NCI-H2196 (cell line): ENCODE measurements at regions not wholly inside any gene's neighbourhood (a gene's known extent, or its start where the extent isn't known, plus 50 kb on each side); places are given as distances from the start of the nearest gene placed in this dataset.

Source experiments
- DNase-seq: peaks from one replicate; lab custom pipeline; 2025; ENCODE audit not compliant: unreplicated experiment; lab: John Stamatoyannopoulos, UW

DNA sequence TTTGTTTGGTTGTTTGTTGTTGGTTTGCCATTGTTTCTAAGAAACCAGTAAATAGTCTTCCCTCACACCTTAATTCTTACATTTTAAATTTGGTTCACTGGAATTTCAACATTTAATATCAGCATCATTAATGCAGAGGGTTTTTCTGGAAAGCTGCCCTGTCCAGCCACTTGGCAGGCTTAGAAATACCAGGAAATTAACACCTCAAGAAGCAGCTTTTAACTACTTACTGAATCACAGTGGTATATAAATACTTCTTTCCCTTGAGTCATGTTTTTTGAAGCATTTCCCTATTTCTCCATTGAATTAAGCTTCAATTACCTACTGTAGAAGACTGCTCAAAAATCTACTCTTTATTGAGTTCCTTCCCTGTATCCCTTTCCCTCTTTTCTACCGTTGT lies 1221.1 kb upstream of the ADGRL3 start:
- DNase-seq, result no peak

DNA sequence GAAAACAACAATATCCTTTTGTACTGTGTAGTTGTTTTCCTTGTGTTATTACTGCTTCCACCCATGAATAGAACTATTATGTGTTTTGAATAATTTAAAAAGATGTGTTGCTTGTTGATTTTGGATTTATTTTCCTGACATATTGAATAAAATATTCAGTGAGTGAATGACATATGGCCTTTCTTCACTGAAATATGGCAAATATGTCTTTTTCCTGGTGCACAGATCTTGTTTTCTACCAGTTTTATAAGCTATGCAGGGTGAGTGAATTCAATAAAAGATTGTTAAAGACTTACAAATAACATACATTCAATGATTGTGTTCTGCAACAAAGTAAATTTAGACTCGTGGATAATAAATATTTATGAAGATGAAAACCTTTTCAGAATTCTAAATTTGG lies 1216.3 kb upstream of the ADGRL3 start:
- no peak for DNase-seq

DNA sequence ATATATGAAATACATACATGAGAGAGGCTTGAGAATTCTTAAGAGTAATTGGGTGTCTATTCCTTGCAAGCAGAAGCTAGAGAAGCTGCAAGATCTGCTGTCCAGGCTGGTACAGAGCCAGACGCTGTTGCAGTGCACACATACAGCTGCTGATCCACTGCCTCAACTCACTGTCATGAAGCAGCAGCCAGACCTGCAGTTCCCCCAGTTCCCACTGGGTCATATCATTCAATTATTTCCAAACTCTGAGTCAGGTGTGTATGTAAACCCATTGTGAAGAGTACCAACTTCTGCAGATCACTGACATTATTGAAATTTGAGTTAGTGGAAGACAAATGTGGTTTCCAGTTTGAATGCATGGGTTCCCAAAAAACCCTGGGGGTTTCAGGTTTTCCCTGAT lies 1212.8 kb upstream of the ADGRL3 start:
- no peak for DNase-seq

DNA sequence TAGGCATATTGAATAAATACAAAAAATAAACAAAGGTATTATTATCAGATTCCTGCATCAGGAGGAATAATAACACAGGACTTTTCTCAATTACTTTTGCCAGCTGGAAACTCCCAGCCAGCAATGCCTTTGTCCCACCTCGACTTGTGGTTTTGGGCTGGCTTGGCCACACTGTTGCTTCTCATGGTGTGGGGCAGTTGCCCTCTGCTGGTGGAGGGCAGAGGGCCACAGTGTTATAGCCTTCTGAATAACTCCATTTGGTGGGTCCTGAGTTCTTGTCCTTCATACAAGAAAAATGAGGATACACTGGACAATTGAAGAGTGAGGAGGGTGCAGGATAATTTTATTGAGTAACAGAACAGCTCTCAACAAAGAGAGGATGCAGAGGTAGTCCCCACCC lies 1206.0 kb upstream of the ADGRL3 start:
- DNase-seq, result no peak

DNA sequence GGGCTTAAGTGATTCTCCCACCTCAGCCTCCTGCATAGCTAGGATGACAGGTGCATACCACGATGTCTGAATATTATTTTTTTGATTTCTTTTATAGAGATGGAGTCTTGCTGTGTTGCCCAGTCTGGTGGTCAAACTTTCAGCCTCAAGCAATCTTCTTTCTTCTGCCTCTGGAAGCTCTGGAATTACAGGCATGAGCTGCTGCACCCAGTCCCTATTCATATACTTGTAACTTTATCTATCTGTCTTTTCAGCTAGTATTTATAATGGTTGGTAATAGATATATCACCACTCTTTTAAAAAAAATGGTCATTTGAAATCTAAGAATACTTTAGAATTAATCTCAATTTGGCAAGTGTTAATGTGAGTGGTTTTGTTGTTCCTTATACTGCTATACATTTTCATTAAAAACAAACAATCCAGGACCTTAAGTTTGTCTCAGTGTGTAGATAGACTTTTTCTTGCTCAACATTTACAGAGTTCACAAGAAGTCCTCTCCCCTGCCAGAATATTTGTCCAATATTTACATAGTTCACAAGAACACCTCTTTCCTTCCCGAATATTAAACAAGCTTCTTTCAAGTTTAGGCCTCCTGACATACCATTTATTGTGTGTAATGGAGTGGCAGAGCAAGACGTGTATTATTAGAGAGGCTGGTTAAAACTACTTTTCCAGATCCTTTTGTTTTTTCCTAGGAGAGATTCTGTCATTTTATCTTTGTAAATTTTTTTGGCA lies 1197.4 kb upstream of the ADGRL3 start:
- DNase-seq, result no peak

DNA sequence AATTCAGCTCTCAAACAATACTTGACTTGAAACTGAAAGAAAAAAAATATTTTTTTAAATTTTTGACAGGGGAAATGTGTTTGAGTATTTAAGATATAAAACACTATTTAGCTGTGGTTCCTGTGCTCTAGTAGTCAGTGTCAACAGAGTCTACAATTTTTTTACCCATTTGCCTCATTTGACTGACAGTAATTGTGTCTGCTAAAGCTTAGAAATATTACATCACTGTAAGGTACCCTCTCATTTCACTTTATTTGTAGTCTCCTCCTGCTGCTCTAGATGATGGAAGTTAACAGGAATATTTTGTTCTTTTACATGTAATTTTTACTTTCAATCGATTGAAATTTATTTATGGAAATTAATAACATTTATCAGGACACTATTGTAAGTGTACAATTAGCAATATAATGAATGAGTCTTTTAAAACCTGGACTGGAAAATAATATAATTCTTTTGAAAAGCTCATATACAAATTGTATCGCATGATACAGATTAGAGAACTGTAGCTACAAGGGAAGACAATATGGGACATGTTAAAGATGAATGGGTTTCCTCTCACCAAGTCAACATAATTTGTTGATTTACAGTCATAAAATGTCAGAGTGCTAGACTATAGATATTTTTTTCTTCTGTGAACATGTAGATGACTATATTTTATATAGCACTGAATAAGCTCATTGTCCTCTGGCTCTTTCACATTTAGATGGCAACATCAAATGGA lies 1186.5 kb upstream of the ADGRL3 start:
- no peak for DNase-seq

DNA sequence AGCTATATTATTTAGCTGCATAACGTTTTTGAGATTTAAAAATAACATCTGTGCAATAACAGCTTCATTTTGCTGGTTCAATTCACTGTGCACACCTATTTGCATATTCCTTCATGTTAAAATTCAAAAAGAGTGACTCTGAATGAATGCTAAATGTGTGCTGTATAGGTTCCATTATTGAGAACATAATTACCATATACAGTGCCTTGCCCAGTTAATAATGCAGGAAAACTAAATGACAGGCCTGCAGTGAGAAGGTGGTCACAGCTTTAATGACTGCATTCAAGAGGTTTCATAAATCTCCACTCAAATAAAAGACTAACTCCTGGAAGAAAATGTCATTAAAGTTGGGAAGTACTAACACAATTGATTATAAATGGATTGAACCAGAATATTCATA lies 1183.2 kb upstream of the ADGRL3 start:
- DNase-seq, result no peak

DNA sequence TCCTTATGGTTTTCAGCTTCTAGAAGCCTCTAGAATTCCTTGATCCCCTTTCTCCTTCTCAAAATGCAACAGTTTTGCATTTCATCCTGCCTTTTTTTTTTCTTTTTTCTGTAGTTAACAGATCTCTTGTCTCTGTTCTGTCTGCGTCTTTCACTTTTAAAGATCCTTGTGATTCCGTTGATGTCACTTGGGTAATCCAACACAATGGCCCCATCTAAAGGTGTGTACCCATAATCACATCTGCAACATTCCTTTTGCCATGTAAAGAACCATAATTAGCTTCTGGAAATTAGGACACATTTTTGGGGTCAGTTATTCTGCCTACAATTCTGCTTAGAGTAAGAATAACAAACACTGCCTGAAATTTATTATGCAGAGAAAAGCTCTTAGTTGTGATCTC lies 1180.9 kb upstream of the ADGRL3 start:
- DNase-seq, result no peak

DNA sequence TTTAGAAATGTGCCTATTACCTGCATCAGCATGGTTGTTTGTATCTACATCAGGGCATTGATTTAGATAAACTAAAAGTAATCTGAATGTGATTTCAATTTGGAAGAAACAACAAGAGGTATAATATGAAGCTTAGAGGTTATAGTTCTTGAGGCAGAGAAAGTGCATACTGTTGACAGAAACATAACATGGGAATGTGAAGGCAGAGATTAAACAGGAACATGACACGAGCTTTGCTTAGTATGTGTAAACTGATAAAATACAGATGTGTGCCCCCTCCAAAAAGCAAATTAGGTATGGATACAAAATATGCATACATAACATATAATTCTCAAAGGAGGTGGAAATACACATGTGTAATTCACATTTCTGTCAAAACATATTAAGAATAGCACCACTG lies 1180.2 kb upstream of the ADGRL3 start:
- no peak for DNase-seq

DNA sequence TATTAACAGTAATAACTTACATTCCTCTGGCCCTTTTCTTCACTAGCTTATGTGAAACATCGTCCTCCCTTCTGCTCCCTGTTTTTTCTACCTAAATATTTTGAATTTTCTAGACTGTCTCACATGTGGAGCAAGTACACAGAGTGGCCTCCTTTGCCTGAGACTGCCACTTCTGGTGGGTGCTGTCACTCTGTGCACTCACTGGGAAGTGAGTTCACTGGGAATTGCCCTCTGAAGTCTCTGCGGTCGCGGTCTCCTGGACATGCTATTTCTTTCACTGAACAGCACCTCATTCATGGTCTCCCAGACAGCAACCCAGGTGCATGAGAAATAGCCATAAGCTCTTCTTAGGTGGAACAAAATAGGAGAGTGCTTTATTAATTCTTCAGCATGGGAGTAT lies 1179.7 kb upstream of the ADGRL3 start:
- no peak for DNase-seq

DNA sequence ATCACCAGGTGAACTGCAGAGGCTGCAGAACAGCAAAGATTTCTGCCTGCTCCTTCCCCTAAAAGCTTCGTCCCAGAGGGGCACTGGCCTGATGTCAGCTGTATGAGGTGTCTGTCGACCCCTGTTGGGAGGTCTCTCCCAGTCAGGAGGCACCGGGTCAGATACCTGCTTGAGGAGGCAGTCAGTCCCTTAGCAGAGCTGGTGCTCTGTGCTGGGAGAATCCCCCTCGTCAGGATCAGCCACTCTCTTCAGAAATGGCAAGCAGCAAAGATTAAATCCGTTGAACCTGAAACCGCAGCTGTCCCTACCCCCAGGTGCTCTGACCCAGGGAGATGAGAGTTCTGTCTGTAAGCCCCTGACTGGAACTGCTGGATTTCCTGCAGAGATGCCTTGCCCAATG lies 1166.3 kb upstream of the ADGRL3 start:
- DNase-seq, result no peak

DNA sequence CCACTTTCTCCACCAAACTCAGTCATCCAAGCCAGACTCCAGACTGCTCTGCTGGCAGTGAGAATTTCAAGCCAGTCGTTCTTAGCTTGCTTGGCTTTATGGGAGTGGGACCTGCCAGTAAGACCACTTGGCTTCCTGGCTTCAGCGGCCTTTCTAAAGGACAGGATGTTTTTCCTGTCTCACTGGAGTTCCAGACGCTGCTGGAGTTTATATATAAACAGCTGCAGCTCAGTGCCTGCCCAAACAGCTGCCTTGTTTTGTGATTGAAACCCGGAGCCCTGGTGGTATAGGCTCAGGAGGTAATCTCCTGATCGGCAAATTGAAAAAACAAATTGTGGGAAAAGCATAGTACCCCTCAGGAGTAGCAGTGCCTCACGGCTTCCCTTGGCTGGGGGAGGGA lies 1165.8 kb upstream of the ADGRL3 start:
- no peak for DNase-seq

DNA sequence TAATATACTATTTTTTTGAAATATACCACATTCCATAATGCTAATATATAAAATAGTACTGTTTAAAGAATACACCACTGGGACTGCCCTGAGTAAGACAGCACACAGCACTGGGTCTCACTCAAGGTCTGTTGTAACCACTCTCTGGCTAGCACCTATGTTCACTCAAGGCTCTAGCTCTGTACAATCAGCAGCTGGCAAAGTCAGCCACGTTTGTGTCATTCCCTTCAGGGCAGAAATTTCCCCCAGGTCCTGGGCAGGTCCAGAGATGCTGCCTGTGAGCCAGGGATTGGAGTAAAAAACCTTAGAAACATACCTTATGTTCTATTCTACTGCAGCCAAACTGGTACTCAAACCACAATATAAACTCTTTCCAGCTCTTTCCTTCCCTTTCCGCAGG lies 1160.2 kb upstream of the ADGRL3 start:
- DNase-seq, result no peak

DNA sequence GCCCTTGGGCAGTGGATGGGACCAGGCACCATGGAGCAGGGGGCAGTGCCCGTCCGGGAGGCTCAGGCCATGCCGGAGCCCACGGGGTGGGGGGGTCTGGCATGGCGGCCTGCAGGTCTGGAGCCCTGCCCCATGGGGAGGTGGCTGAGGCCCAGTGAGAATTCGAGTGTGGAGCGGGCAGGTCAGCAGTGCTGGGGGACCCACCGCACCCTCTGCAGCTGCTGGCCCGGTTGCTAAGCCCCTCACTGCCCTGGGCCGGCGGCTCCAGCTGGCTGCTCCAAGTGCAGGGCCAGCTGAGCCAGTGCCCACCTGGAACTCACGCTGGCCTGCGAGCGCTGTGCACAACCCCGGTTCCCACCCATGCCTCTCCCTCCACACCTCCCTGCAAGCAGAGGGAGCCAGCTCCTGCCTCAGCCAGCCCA lies 1157.9 kb upstream of the ADGRL3 start:
- DNase-seq, result no peak

DNA sequence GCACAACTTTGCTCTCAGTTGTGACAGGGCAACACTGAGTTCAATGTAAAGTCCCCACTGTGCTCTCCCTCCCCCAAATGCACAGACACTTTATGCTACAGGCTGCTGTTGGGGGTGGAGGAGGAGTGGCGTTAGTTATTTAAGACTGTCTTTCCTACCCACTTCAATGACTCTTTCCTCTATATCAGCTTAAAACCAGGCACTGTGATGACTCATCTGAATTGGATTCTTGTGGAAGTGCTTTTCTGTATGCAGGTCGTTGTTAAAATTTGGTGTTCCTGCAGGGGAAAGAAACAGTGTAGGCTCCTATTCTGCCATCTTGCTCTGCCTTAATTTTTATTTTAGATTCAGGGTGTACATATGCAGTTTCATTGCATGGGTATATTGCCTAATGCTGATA lies 1157.2 kb upstream of the ADGRL3 start:
- DNase-seq, result no peak

DNA sequence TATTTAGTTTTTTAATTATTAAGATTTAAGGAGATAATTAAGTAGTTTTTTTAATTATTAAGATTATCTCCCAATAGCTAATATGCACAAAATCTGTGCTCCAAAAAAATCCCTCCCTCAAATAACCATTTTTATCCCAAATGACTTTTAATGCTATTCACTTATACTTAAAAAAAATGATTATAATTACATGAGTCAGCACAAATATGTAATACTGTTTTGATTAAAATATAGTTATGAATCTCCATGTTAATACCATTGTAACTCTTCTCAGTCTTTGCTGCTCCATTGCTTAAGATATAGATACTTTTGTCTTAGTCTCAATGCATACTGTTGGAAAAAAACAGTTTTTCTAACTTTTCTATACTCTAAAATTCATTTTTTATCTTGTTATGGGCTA lies 1121.1 kb upstream of the ADGRL3 start:
- no peak for DNase-seq

DNA sequence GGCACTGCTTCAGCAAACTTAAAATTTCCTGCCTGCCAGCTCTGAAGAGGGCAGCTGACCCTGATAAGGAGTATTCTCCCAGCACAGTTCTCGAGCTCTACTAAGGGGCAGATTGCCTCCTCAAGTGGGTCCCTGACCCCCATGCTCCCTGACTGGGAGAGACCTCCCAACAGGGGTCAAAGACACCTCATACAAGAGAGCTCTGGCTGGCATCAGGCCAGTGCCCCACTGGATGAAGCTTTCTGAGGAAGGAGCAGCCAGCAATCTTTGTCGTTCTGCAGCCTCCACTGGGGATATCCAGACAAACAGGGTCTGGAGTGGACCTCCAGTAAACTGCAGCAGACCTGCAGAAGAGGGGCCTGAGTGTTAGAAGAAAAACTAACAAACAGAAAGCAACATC lies 1118.3 kb upstream of the ADGRL3 start:
- no peak for DNase-seq

DNA sequence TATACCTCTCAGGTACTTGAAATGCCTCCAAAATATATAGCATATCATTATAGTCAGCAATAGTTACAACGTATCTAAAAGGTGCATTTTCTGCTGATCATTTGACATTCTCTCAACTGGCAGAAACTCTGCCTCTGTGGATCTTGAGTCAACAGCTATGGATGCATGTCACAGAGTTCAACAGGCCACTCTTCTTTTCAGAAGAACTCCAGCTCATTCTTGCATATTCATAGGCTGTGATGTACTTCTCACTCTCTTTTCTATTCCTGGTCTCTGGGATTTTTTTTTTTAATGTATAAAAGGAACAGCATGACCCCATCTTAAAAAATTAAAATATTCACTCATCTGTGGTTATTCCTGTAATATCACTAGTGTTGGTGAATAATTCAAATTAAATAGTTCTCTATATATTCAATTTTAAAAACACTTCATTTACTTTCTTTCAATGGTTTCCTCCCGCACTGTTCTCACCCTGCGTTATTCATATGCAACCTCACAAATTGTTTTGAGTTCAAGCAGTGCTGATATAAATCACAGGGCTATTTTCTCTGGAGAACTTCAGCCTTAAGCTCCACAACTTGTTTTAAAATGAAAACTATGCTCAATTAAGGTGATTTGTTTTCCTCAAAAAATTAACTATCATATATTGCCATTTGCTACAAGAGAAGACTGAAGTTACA lies 1111.2 kb upstream of the ADGRL3 start:
- no peak for DNase-seq

DNA sequence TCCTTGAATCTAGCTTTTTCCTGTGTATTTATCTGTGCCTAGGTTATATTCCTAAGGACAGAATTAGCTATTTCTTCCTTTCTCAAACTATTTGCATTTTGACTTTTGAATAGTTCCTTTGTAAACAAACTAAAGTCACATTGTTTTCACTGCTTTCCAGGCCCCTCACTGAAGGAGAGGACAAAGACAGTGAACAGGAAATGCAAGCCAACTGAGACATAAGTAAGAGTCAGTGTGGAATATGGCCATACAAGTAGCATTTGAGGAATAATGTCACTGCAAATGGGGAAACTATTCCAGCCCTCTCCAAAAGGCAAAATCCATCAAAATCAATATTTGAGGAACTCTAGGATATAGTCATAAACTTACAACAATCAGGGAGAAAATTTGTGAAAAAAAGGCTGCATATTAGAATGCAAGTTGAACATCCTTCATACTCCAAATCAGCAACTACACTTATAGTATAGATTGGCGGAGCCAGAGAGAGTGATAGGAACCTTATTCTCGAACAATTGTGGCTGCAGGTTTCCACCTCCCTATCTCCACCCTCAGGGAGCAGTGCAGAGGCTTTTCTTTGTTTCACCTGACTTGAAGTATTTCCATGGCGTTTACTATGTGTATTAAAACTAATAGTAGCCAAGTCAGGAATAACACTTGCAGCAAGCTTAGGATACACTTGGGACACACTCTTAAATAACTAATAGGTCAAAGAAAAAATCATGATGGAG lies 1110.4 kb upstream of the ADGRL3 start:
- no peak for DNase-seq

DNA sequence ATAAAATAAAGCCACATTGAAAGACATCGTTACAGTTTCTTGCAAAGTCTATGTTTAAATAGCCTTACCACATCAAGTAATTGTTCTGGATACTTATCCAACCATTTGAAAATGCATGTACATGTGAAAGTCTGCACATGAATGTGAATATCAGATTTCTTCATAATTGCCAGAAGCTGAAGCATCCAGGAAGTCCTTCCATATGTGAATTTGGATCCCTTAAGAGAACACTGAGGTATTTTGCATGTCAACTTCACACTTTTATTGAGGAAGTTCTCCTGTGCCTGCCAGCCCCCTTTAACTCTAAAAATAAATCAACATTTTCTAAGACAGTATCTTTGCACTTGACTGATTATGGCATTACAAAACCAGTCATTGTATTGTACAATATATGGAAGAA lies 1103.5 kb upstream of the ADGRL3 start:
- no peak for DNase-seq

DNA sequence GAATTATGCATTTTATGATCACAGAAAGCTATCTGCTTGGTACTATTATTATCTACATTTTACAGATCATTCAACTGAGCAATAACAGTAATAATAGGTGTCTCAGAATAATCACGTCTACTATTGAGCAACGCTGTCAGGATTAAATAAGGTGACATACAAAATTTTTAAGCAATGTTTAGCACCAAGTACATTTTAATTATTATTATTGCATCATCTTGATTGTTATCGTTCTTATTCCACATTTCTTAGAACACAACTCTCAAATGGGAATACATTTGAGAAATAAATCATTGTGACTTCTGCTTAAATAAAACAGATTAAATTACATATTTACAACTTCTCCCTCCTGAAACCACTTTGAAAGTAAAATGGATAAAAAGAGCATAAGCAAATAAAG lies 1083.5 kb upstream of the ADGRL3 start:
- no peak for DNase-seq
